ENCODE measurements at regions not wholly inside any gene's neighbourhood (a gene's known extent, or its start where the extent isn't known, plus 50 kb on each side); places are given as distances from the start of the nearest gene placed in this dataset.

DNA sequence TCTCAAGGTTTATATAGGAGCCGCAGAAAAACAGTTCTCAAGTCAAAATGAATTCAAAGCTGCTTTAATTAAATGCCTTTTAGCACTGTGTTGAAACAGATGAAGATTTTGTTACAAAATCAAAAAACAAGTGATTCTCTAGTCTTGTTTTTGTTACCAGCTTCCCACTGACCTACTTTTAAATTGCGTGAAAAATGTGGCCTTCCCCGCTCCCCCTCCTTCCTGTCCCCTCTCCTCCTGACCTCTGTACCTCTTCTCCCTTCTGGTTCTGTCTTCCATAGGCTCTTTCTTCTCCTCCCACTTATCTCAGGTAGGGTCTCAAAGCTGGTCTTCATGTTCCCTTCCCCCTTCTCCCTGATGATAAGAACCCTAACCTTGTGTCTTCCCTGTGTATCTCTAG lies 90.0 kb upstream of the MDM1 start:
- WGBS (ENCODE audit: insufficient coverage) = 94% methylated on average over 2 of the region's 3 CpGs
- no peak for DNase-seq
- H3K27ac ChIP-seq (ENCODE audit: insufficient read depth in 1 of 2, low read depth in 1 of 2, low read length in 2 of 2, poor library complexity in 1 of 2, severe bottlenecking in 2 of 2) = no peak overlapping the region
- ChIA-PET POLR2A (no interaction called here), CTCF (interaction anchor here (2.3 kb wide), 1 partner anchor 14 kb away, joined by 7 read pairs; no protein-coding TSS in a partner anchor)
- H3K27me3 ChIP-seq (replicated peaks in 2 of 5; ENCODE audit: control insufficient read depth in 4 of 5, insufficient read depth in 5 of 5, low read length in 4 of 5) = no peaks in the 10 kb centered on the region
- H3K4me1 ChIP-seq (ENCODE audit: control extremely low read depth in 1 of 4, control insufficient read depth in 4 of 4, insufficient read depth in 4 of 4, low read length in 3 of 4) = peaks cover 0 to 10% (median 1%) of the 10 kb centered on the region in 4 experiments
- peaks cover 0 to 2% (median 0%) of the 10 kb centered on the region in 4 experiments for H3K36me3 ChIP-seq (ENCODE audit: control insufficient read depth in 4 of 4, insufficient read depth in 4 of 4, low read length in 3 of 4)
- no peaks in the 10 kb centered on the region for H3K9me3 ChIP-seq (ENCODE audit: control extremely low read depth in 1 of 5, control insufficient read depth in 4 of 5, insufficient read depth in 2 of 5, low read depth in 1 of 5, low read length in 4 of 5)
- no peak overlapping the region for H3K4me3 ChIP-seq (ENCODE audit: control insufficient read depth in 1 of 7, extremely low read depth in 1 of 7, insufficient read depth in 4 of 7, low read depth in 2 of 7, low read length in 6 of 7)

- 100% methylated on average over 4 of the region's 7 CpGs for WGBS (ENCODE audit: insufficient coverage)
- ChIA-PET POLR2A (no interaction called here), CTCF (interaction anchor here (0.7 to 2.3 kb wide), 2 partner anchors 11 to 13 kb away, joined by 3 to 7 read pairs; no protein-coding TSS in a partner anchor)
- Histone ChIP-seq H3K36me3 (ENCODE audit: control insufficient read depth in 4 of 4, insufficient read depth in 4 of 4, low read length in 3 of 4) (peaks cover 0 to 2% (median 0%) of the 10 kb centered on the region in 4 experiments), H3K4me1 (ENCODE audit: control extremely low read depth in 1 of 4, control insufficient read depth in 4 of 4, insufficient read depth in 4 of 4, low read length in 3 of 4) (peaks cover 0 to 4% (median 0%) of the 10 kb centered on the region in 4 experiments), H3K9me3 (ENCODE audit: control extremely low read depth in 1 of 5, control insufficient read depth in 4 of 5, insufficient read depth in 2 of 5, low read depth in 1 of 5, low read length in 4 of 5) (no peaks in the 10 kb centered on the region), H3K4me3 (ENCODE audit: control insufficient read depth in 1 of 7, extremely low read depth in 1 of 7, insufficient read depth in 4 of 7, low read depth in 2 of 7, low read length in 6 of 7) (no peak overlapping the region), H3K27ac (ENCODE audit: insufficient read depth in 1 of 2, low read depth in 1 of 2, low read length in 2 of 2, poor library complexity in 1 of 2, severe bottlenecking in 2 of 2) (no peak overlapping the region), H3K27me3 (replicated peaks in 2 of 5; ENCODE audit: control insufficient read depth in 4 of 5, insufficient read depth in 5 of 5, low read length in 4 of 5) (no peaks in the 10 kb centered on the region)
- no peak for DNase-seq
Measured at GRCh38 chr12:68422956-68423574, 90.9 kb upstream of the MDM1 start.

DNA sequence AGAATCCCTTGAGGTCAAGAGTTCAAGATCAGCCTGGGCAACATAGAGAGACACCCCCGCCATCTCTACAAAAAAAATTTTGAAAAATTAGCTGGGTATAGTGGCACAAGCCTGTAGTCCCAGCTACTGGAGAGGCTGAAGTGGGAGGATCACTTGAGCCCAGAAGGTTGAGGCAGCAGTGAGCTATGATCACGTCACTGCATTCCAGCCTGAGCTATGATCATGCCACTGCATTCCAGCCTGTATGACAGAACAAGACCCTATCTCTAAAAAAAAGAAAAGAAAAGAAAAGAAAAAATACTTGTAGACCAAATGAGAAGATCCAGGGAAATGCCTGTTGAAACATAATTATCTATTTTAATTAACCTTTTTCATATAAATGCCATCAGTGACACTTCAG lies 93.8 kb upstream of the MDM1 start:
- Histone ChIP-seq H3K27me3 (replicated peaks in 2 of 5; ENCODE audit: control insufficient read depth in 4 of 5, insufficient read depth in 5 of 5, low read length in 4 of 5) (no peaks in the 10 kb centered on the region), H3K4me3 (ENCODE audit: control insufficient read depth in 1 of 7, extremely low read depth in 1 of 7, insufficient read depth in 4 of 7, low read depth in 2 of 7, low read length in 6 of 7) (no peak overlapping the region), H3K9me3 (ENCODE audit: control extremely low read depth in 1 of 5, control insufficient read depth in 4 of 5, insufficient read depth in 2 of 5, low read depth in 1 of 5, low read length in 4 of 5) (no peaks in the 10 kb centered on the region), H3K4me1 (ENCODE audit: control extremely low read depth in 1 of 4, control insufficient read depth in 4 of 4, insufficient read depth in 4 of 4, low read length in 3 of 4) (no peaks in the 10 kb centered on the region), H3K36me3 (ENCODE audit: control insufficient read depth in 4 of 4, insufficient read depth in 4 of 4, low read length in 3 of 4) (peaks cover 0 to 5% (median 0%) of the 10 kb centered on the region in 4 experiments), H3K27ac (ENCODE audit: insufficient read depth in 1 of 2, low read depth in 1 of 2, low read length in 2 of 2, poor library complexity in 1 of 2, severe bottlenecking in 2 of 2) (no peak overlapping the region)
- POLR2A ChIA-PET = interaction anchor here (0.6 kb wide), 1 partner anchor 36 kb away, joined by 3 read pairs; no protein-coding TSS in a partner anchor
- CTCF ChIA-PET = interaction anchor here (1.2 kb wide), 2 partner anchors 22 to 33 kb away, joined by 3 read pairs; no protein-coding TSS in a partner anchor
- no CpG with 5 or more reads among the region's 2 CpGs for WGBS (ENCODE audit: insufficient coverage)
- DNase-seq = no peak

DNA sequence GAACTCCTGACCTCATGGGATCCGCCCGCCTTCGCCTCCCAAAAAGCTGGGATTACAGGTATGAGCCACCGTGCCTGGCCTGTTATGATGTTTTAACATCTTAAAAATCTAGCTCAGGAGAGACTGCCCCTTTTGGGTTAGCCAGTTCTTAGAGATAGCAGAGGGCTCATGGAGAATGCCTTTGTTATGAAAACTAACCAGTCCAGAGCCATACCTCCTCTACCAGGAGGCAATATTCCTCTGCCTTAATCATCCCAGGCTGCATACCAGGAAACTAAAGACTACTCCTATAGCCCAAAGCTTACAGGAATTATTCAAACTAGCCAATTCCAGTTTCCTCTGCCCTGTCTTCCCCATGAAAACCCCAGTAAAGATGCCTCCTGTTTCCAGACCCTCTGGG lies 96.0 kb upstream of the MDM1 start:
- Histone ChIP-seq H3K36me3 (ENCODE audit: control insufficient read depth in 4 of 4, insufficient read depth in 4 of 4, low read length in 3 of 4) (peaks cover 0 to 18% (median 0%) of the 10 kb centered on the region in 4 experiments), H3K27ac (ENCODE audit: insufficient read depth in 1 of 2, low read depth in 1 of 2, low read length in 2 of 2, poor library complexity in 1 of 2, severe bottlenecking in 2 of 2) (no peak overlapping the region), H3K4me3 (ENCODE audit: control insufficient read depth in 1 of 7, extremely low read depth in 1 of 7, insufficient read depth in 4 of 7, low read depth in 2 of 7, low read length in 6 of 7) (no peak overlapping the region), H3K4me1 (ENCODE audit: control extremely low read depth in 1 of 4, control insufficient read depth in 4 of 4, insufficient read depth in 4 of 4, low read length in 3 of 4) (no peaks in the 10 kb centered on the region), H3K27me3 (replicated peaks in 2 of 5; ENCODE audit: control insufficient read depth in 4 of 5, insufficient read depth in 5 of 5, low read length in 4 of 5) (no peaks in the 10 kb centered on the region), H3K9me3 (ENCODE audit: control extremely low read depth in 1 of 5, control insufficient read depth in 4 of 5, insufficient read depth in 2 of 5, low read depth in 1 of 5, low read length in 4 of 5) (no peaks in the 10 kb centered on the region)
- 100% methylated on average over 4 of the region's 4 CpGs for WGBS (ENCODE audit: insufficient coverage)
- DNase-seq = no peak
- ChIA-PET POLR2A (interaction anchor here (0.6 kb wide), 1 partner anchor 29 kb away, joined by 4 read pairs; no protein-coding TSS in a partner anchor), CTCF (no interaction called here)

DNA sequence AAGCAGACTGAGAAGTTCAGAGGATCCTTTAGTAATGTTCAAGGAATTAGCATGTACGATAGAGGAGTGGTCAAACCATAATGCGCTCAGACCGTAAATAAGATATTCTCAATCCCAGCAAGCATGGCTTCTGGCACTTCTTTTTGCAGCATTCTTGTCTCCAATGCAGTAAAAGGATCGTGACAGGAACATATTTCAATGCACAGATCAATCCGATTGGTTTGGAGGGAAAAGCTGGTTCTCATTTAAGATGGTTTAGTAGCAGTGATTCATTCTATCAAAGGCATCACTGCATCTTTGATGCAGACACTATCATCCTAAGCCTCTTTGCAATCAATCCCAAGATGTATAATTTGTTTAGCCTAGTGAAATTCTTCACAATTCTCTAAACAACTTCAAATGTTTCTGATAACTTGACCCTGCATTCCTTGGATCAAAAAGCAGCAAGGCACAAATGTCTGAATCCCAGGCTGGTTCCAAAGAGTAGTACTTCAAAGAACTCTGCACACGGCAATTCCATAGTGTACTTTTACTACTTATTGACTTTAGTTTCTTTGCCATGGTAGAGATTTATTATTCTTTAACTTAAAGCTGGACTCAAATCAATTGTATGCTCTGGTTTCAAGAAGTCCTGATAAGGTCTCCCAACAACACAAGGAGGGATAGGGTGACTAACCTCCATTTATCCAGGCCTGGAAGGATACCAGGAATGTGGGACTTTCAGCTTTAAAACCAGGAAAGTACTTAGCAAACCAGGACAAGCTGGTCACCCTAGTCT lies 96.8 kb upstream of the MDM1 start:
- Histone ChIP-seq H3K27ac (ENCODE audit: insufficient read depth in 1 of 2, low read depth in 1 of 2, low read length in 2 of 2, poor library complexity in 1 of 2, severe bottlenecking in 2 of 2) (no peak overlapping the region), H3K9me3 (ENCODE audit: control extremely low read depth in 1 of 5, control insufficient read depth in 4 of 5, insufficient read depth in 2 of 5, low read depth in 1 of 5, low read length in 4 of 5) (no peaks in the 10 kb centered on the region), H3K27me3 (replicated peaks in 2 of 5; ENCODE audit: control insufficient read depth in 4 of 5, insufficient read depth in 5 of 5, low read length in 4 of 5) (no peaks in the 10 kb centered on the region), H3K4me1 (ENCODE audit: control extremely low read depth in 1 of 4, control insufficient read depth in 4 of 4, insufficient read depth in 4 of 4, low read length in 3 of 4) (no peaks in the 10 kb centered on the region), H3K4me3 (ENCODE audit: control insufficient read depth in 1 of 7, extremely low read depth in 1 of 7, insufficient read depth in 4 of 7, low read depth in 2 of 7, low read length in 6 of 7) (no peak overlapping the region), H3K36me3 (ENCODE audit: control insufficient read depth in 4 of 4, insufficient read depth in 4 of 4, low read length in 3 of 4) (peaks cover 0 to 22% (median 0%) of the 10 kb centered on the region in 4 experiments)
- CTCF ChIA-PET = no interaction called here
- 94% methylated on average over 3 of the region's 6 CpGs for WGBS (ENCODE audit: insufficient coverage)
- POLR2A ChIA-PET = interaction anchor here (0.6 kb wide), 1 partner anchor 29 kb away, joined by 4 read pairs; no protein-coding TSS in a partner anchor
- DNase-seq = no peak

- H3K9me3 ChIP-seq (ENCODE audit: control extremely low read depth in 1 of 5, control insufficient read depth in 4 of 5, insufficient read depth in 2 of 5, low read depth in 1 of 5, low read length in 4 of 5) = no peaks in the 10 kb centered on the region
- no peaks in the 10 kb centered on the region for H3K27me3 ChIP-seq (replicated peaks in 2 of 5; ENCODE audit: control insufficient read depth in 4 of 5, insufficient read depth in 5 of 5, low read length in 4 of 5)
- no peak overlapping the region for H3K4me3 ChIP-seq (ENCODE audit: control insufficient read depth in 1 of 7, extremely low read depth in 1 of 7, insufficient read depth in 4 of 7, low read depth in 2 of 7, low read length in 6 of 7)
- CTCF ChIA-PET = no interaction called here
- POLR2A ChIA-PET = no interaction called here
- H3K4me1 ChIP-seq (ENCODE audit: control extremely low read depth in 1 of 4, control insufficient read depth in 4 of 4, insufficient read depth in 4 of 4, low read length in 3 of 4) = no peaks in the 10 kb centered on the region
- 100% methylated on average over 3 of the region's 4 CpGs for WGBS (ENCODE audit: insufficient coverage)
- no peak for DNase-seq
- no peak overlapping the region for H3K27ac ChIP-seq (ENCODE audit: insufficient read depth in 1 of 2, low read depth in 1 of 2, low read length in 2 of 2, poor library complexity in 1 of 2, severe bottlenecking in 2 of 2)
- H3K36me3 ChIP-seq (ENCODE audit: control insufficient read depth in 4 of 4, insufficient read depth in 4 of 4, low read length in 3 of 4) = peaks cover 0 to 21% (median 0%) of the 10 kb centered on the region in 4 experiments
Measured at GRCh38 chr12:68429696-68430095, 97.5 kb upstream of the MDM1 start.

DNA sequence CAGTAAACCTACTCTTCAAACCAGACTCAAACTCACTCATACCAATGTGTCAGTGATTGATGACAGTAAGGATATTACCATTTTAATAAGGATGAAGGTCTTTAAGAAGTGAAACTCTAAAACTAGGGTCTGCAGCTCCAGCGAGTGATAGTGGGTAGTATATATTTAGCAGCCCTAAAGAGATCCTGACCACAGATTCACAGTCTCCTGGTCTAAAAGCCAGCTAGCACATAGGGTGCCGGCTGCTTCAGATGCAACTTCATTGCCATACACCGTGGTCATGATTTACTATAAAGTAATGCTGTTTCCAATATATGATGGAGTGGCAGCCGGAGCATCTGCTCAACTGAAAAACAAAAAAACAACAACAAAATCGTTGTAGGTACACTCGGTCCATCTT lies 99.6 kb upstream of the MDM1 start:
- Histone ChIP-seq H3K4me1 (ENCODE audit: control extremely low read depth in 1 of 4, control insufficient read depth in 4 of 4, insufficient read depth in 4 of 4, low read length in 3 of 4) (no peaks in the 10 kb centered on the region), H3K27me3 (replicated peaks in 2 of 5; ENCODE audit: control insufficient read depth in 4 of 5, insufficient read depth in 5 of 5, low read length in 4 of 5) (no peaks in the 10 kb centered on the region), H3K4me3 (ENCODE audit: control insufficient read depth in 1 of 7, extremely low read depth in 1 of 7, insufficient read depth in 4 of 7, low read depth in 2 of 7, low read length in 6 of 7) (no peak overlapping the region), H3K9me3 (ENCODE audit: control extremely low read depth in 1 of 5, control insufficient read depth in 4 of 5, insufficient read depth in 2 of 5, low read depth in 1 of 5, low read length in 4 of 5) (peaks cover 0 to 2% (median 0%) of the 10 kb centered on the region in 5 experiments), H3K27ac (ENCODE audit: insufficient read depth in 1 of 2, low read depth in 1 of 2, low read length in 2 of 2, poor library complexity in 1 of 2, severe bottlenecking in 2 of 2) (no peak overlapping the region), H3K36me3 (ENCODE audit: control insufficient read depth in 4 of 4, insufficient read depth in 4 of 4, low read length in 3 of 4) (peaks cover 0 to 30% (median 0%) of the 10 kb centered on the region in 4 experiments)
- WGBS (ENCODE audit: insufficient coverage) = 100% methylated on average over 1 of the region's 6 CpGs
- ChIA-PET POLR2A (no interaction called here), CTCF (interaction anchor here (0.5 to 1.6 kb wide), 3 partner anchors 24 to 73 kb away, joined by 3 read pairs; no protein-coding TSS in a partner anchor)
- no peak for DNase-seq

Data from common myeloid progenitor, CD34-positive (primary cell).